ENCODE measurements at regions not wholly inside any gene's neighbourhood (a gene's known extent, or its start where the extent isn't known, plus 50 kb on each side); places are given as distances from the start of the nearest gene placed in this dataset.

DNA sequence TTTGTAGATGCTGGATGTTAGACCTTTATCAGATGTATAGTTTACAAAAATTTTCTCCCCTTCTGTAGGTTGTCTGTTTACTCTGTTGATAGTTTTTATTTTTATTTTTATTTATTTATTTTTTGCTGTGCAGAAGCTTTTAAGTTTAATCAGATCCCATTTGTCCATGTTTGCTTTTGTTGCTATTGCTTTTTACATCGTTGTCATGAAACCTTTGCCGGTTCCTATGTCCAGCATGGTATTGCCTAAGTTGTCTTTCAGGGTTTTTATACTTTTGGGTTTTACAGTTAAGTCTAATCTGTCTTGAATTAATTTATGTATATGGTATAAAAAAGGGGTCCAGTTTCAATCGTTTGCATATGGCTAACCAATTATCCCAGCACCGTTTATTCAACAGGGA, 819.5 kb downstream of the KCNT2 start:
- TF ChIP-seq, protein P1, sequence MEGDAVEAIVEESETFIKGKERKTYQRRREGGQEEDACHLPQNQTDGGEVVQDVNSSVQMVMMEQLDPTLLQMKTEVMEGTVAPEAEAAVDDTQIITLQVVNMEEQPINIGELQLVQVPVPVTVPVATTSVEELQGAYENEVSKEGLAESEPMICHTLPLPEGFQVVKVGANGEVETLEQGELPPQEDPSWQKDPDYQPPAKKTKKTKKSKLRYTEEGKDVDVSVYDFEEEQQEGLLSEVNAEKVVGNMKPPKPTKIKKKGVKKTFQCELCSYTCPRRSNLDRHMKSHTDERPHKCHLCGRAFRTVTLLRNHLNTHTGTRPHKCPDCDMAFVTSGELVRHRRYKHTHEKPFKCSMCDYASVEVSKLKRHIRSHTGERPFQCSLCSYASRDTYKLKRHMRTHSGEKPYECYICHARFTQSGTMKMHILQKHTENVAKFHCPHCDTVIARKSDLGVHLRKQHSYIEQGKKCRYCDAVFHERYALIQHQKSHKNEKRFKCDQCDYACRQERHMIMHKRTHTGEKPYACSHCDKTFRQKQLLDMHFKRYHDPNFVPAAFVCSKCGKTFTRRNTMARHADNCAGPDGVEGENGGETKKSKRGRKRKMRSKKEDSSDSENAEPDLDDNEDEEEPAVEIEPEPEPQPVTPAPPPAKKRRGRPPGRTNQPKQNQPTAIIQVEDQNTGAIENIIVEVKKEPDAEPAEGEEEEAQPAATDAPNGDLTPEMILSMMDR (conservative IDR thresholded peaks at IDR 0.05; ENCODE audit: low read length), result no peak
- no peak for TF ChIP-seq EZH2phosphoT487 (IDR thresholded peaks at IDR 0.05; ENCODE audit: borderline replicate concordance, low read depth, low read length)
